Right lobe of liver (tissue), 4 donors: ENCODE measurements at regions not wholly inside any gene's neighbourhood (a gene's known extent, or its start where the extent isn't known, plus 50 kb on each side); places are given as distances from the start of the nearest gene placed in this dataset.

Source experiments
- CTCF ChIP-seq, 4 donors: fragments of 200-600 bp in 3 of 4; fragments of 450-650 bp in 1 of 4; IDR thresholded peaks; one replicate each; pipeline versions ENCODE4 v1.5.1 to v1.8.0; 2016 to 2022; ENCODE audit warnings: antibody characterized with exemption in 4 of 4, mild to moderate bottlenecking in 2 of 4
- POLR2A ChIP-seq: fragments of 450-650 bp; IDR thresholded peaks from one replicate; pipeline ENCODE4 v1.6.1; 2017; ENCODE audit warnings: antibody characterized with exemption, mild to moderate bottlenecking
- donor health status: DM: no; HTN: no; CAD: no.
- donor health status: DM: no; HTN: no; CAD: no.
- donor health status: DM: no; HTN: yes; CAD: no.

- TF ChIP-seq CTCF (IDR thresholded peaks at IDR 0.05) (no peak), POLR2A (no peak)
Measured at GRCh38 chr14:96729889-96730288, 67.3 kb upstream of the VRK1 start.
